A549 (cell line): ENCODE measurements at regions not wholly inside any gene's neighbourhood (a gene's known extent, or its start where the extent isn't known, plus 50 kb on each side); places are given as distances from the start of the nearest gene placed in this dataset.

Source experiments
- BHLHE40 ChIP-seq: IDR thresholded peaks from 2 replicates; pipeline ENCODE4 v1.6.1; 2012; ENCODE audit warnings: low read depth, low read length, inconsistent platforms
- ESRRA ChIP-seq: fragments of 150-350 bp; IDR thresholded peaks from 2 replicates; pipeline ENCODE4 v1.6.1; 2014; ENCODE audit warnings: mild to moderate bottlenecking, low read length, borderline replicate concordance
- POLR2A ChIP-seq: IDR thresholded peaks from 2 replicates; pipeline ENCODE4 v1.6.1; 2012; ENCODE audit warnings: mild to moderate bottlenecking, low read length
- RNF2 ChIP-seq: fragments of 200-600 bp; sonication (generic); IDR thresholded peaks from 2 replicates; pipeline ENCODE4 v1.6.1; 2016; ENCODE audit warnings: low read depth, mild to moderate bottlenecking, antibody characterized with exemption, moderate library complexity, borderline replicate concordance
- TF ChIP-seq, protein P1 (sequence below): fragments of >200 bp; sonication (Bioruptor Twin); formaldehyde crosslinking; IDR thresholded peaks from 3 replicates; pipeline ENCODE4 v1.5.1; 2016
- TF ChIP-seq, protein P2 (sequence below): fragments of 250-450 bp; sonication (Bioruptor Pico); IDR thresholded peaks from 2 replicates; pipeline ENCODE4 v1.5.0; 2021; ENCODE audit warnings: mild to moderate bottlenecking, moderate library complexity, borderline replicate concordance
- TF ChIP-seq, protein P3 (sequence below): fragments of >200 bp; sonication (Bioruptor Twin); formaldehyde crosslinking; IDR thresholded peaks from 3 replicates; pipeline ENCODE4 v1.6.1; 2016
- TF ChIP-seq, protein P4 (sequence below): fragments of 200-600 bp; sonication (generic); IDR thresholded peaks from 2 replicates; pipeline ENCODE4 v1.6.1; 2016; ENCODE audit warnings: antibody characterized with exemption, mild to moderate bottlenecking, moderate library complexity

DNA sequence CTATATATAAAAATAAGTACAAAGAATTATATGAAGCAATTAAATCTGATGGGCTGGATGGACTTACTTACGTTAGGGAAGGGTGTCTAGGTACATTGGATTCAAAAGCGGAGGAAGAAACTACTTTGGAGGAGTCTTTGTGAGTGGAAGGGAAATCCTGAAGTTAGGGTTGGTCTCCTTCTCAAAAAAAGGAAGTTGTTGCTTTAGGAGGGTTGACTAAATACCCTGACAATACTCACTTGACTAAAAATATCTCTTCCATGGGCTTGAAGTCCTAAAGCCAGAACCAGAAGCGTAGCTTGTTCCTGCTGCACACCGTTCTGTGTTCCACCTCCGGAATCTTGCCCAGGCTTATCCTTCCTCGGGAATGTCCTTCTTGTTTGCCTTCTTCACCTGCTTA lies 143.3 kb upstream of the ZEB2 start:
- TF ChIP-seq POLR2A (no peak), BHLHE40 (no peak), ESRRA (no peak), RNF2 (no peak)
- TF ChIP-seq, protein P1, sequence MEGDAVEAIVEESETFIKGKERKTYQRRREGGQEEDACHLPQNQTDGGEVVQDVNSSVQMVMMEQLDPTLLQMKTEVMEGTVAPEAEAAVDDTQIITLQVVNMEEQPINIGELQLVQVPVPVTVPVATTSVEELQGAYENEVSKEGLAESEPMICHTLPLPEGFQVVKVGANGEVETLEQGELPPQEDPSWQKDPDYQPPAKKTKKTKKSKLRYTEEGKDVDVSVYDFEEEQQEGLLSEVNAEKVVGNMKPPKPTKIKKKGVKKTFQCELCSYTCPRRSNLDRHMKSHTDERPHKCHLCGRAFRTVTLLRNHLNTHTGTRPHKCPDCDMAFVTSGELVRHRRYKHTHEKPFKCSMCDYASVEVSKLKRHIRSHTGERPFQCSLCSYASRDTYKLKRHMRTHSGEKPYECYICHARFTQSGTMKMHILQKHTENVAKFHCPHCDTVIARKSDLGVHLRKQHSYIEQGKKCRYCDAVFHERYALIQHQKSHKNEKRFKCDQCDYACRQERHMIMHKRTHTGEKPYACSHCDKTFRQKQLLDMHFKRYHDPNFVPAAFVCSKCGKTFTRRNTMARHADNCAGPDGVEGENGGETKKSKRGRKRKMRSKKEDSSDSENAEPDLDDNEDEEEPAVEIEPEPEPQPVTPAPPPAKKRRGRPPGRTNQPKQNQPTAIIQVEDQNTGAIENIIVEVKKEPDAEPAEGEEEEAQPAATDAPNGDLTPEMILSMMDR: no peak
- TF ChIP-seq, protein P2, sequence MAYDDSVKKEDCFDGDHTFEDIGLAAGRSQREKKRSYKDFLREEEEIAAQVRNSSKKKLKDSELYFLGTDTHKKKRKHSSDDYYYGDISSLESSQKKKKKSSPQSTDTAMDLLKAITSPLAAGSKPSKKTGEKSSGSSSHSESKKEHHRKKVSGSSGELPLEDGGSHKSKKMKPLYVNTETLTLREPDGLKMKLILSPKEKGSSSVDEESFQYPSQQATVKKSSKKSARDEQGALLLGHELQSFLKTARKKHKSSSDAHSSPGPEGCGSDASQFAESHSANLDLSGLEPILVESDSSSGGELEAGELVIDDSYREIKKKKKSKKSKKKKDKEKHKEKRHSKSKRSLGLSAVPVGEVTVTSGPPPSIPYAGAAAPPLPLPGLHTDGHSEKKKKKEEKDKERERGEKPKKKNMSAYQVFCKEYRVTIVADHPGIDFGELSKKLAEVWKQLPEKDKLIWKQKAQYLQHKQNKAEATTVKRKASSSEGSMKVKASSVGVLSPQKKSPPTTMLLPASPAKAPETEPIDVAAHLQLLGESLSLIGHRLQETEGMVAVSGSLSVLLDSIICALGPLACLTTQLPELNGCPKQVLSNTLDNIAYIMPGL (CRISPR knock-in tag): no peak
- TF ChIP-seq, protein P3, sequence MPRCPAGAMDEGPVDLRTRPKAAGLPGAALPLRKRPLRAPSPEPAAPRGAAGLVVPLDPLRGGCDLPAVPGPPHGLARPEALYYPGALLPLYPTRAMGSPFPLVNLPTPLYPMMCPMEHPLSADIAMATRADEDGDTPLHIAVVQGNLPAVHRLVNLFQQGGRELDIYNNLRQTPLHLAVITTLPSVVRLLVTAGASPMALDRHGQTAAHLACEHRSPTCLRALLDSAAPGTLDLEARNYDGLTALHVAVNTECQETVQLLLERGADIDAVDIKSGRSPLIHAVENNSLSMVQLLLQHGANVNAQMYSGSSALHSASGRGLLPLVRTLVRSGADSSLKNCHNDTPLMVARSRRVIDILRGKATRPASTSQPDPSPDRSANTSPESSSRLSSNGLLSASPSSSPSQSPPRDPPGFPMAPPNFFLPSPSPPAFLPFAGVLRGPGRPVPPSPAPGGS: no peak
- TF ChIP-seq, protein P4, sequence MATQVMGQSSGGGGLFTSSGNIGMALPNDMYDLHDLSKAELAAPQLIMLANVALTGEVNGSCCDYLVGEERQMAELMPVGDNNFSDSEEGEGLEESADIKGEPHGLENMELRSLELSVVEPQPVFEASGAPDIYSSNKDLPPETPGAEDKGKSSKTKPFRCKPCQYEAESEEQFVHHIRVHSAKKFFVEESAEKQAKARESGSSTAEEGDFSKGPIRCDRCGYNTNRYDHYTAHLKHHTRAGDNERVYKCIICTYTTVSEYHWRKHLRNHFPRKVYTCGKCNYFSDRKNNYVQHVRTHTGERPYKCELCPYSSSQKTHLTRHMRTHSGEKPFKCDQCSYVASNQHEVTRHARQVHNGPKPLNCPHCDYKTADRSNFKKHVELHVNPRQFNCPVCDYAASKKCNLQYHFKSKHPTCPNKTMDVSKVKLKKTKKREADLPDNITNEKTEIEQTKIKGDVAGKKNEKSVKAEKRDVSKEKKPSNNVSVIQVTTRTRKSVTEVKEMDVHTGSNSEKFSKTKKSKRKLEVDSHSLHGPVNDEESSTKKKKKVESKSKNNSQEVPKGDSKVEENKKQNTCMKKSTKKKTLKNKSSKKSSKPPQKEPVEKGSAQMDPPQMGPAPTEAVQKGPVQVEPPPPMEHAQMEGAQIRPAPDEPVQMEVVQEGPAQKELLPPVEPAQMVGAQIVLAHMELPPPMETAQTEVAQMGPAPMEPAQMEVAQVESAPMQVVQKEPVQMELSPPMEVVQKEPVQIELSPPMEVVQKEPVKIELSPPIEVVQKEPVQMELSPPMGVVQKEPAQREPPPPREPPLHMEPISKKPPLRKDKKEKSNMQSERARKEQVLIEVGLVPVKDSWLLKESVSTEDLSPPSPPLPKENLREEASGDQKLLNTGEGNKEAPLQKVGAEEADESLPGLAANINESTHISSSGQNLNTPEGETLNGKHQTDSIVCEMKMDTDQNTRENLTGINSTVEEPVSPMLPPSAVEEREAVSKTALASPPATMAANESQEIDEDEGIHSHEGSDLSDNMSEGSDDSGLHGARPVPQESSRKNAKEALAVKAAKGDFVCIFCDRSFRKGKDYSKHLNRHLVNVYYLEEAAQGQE: no peak
